ENCODE measurements at regions not wholly inside any gene's neighbourhood (a gene's known extent, or its start where the extent isn't known, plus 50 kb on each side); places are given as distances from the start of the nearest gene placed in this dataset.

GRCh38 chr5:3258050-3258449 is 337.6 kb upstream of the IRX1 start:
- intact Hi-C loops (cut with micrococcal nuclease) = no loop called here
- H3K36me3 Mint-ChIP-seq (ENCODE audit: low read depth) = no peaks in the 10 kb centered on the region

GRCh38 chr5:3252235-3252634 is 343.4 kb upstream of the IRX1 start:
- DNase-seq = no peak
- Mint-ChIP-seq H3K27ac (no peak overlapping the region), H3K4me1 (no peaks in the 10 kb centered on the region), H3K4me3 (no peak overlapping the region), H3K36me3 (ENCODE audit: low read depth) (no peaks in the 10 kb centered on the region), H3K9me3 (peaks cover 15% of the 10 kb centered on the region), H3K27me3 (no peaks in the 10 kb centered on the region)
- intact Hi-C loops (cut with micrococcal nuclease) = no loop called here

More at GRCh38 chr5:3258050-3258449, 337.6 kb upstream of the IRX1 start:
- H3K27ac Mint-ChIP-seq = no peak overlapping the region
- peaks cover 9% of the 10 kb centered on the region for H3K9me3 Mint-ChIP-seq
- DNase-seq = no peak
- H3K27me3 Mint-ChIP-seq = no peaks in the 10 kb centered on the region
- no peaks in the 10 kb centered on the region for H3K4me1 Mint-ChIP-seq
- H3K4me3 Mint-ChIP-seq = no peak overlapping the region

- intact Hi-C loops (cut with micrococcal nuclease) = no loop called here
- peaks cover 15% of the 10 kb centered on the region for H3K9me3 Mint-ChIP-seq
- no peak for DNase-seq
- no peak overlapping the region for H3K27ac Mint-ChIP-seq
- no peaks in the 10 kb centered on the region for H3K36me3 Mint-ChIP-seq (ENCODE audit: low read depth)
- H3K27me3 Mint-ChIP-seq = no peaks in the 10 kb centered on the region
- H3K4me3 Mint-ChIP-seq = no peak overlapping the region
- H3K4me1 Mint-ChIP-seq = no peaks in the 10 kb centered on the region
Observed at GRCh38 chr5:3251784-3252183, 343.8 kb upstream of the IRX1 start.

GRCh38 chr5:3249401-3249800 is 346.2 kb upstream of the IRX1 start:
- no peak overlapping the region for H3K4me3 Mint-ChIP-seq
- DNase-seq = no peak
- H3K4me1 Mint-ChIP-seq = no peaks in the 10 kb centered on the region
- intact Hi-C loops (cut with micrococcal nuclease) = no loop called here
- H3K27me3 Mint-ChIP-seq = no peaks in the 10 kb centered on the region
- peaks cover 15% of the 10 kb centered on the region for H3K9me3 Mint-ChIP-seq
- H3K27ac Mint-ChIP-seq = no peak overlapping the region
- no peaks in the 10 kb centered on the region for H3K36me3 Mint-ChIP-seq (ENCODE audit: low read depth)

GRCh38 chr5:3237276-3237868 is 358.3 kb upstream of the IRX1 start:
- H3K36me3 Mint-ChIP-seq (ENCODE audit: low read depth) = no peaks in the 10 kb centered on the region
- no peaks in the 10 kb centered on the region for H3K4me1 Mint-ChIP-seq
- no peak overlapping the region for H3K27ac Mint-ChIP-seq
- no peaks in the 10 kb centered on the region for H3K27me3 Mint-ChIP-seq
- peaks cover 6% of the 10 kb centered on the region for H3K9me3 Mint-ChIP-seq
- H3K4me3 Mint-ChIP-seq = no peak overlapping the region
- intact Hi-C loops (cut with micrococcal nuclease) = no loop called here
- no peak for DNase-seq

GRCh38 chr5:3234566-3234965 is 361.1 kb upstream of the IRX1 start:
- Mint-ChIP-seq H3K27ac (no peak overlapping the region), H3K27me3 (no peaks in the 10 kb centered on the region), H3K4me1 (no peaks in the 10 kb centered on the region), H3K4me3 (no peak overlapping the region), H3K9me3 (peaks cover 6% of the 10 kb centered on the region), H3K36me3 (ENCODE audit: low read depth) (no peaks in the 10 kb centered on the region)
- DNase-seq = no peak
- intact Hi-C loops (cut with micrococcal nuclease) = no loop called here

- no peak for DNase-seq
- Mint-ChIP-seq H3K27me3 (no peaks in the 10 kb centered on the region), H3K4me1 (no peaks in the 10 kb centered on the region), H3K27ac (no peak overlapping the region), H3K9me3 (peaks cover 3% of the 10 kb centered on the region), H3K4me3 (no peak overlapping the region), H3K36me3 (ENCODE audit: low read depth) (no peaks in the 10 kb centered on the region)
- intact Hi-C loops (cut with micrococcal nuclease) = no loop called here
Observed at GRCh38 chr5:3230941-3231340, 364.7 kb upstream of the IRX1 start.

- Mint-ChIP-seq H3K4me1 (no peaks in the 10 kb centered on the region), H3K27me3 (no peaks in the 10 kb centered on the region), H3K36me3 (ENCODE audit: low read depth) (no peaks in the 10 kb centered on the region), H3K27ac (no peak overlapping the region), H3K4me3 (no peak overlapping the region), H3K9me3 (no peaks in the 10 kb centered on the region)
- no peak for DNase-seq
- intact Hi-C loops (cut with micrococcal nuclease) = no loop called here
Observed at GRCh38 chr5:3230254-3230653, 365.4 kb upstream of the IRX1 start.

GRCh38 chr5:3226196-3226920 is 369.3 kb upstream of the IRX1 start:
- DNase-seq = no peak
- no peaks in the 10 kb centered on the region for H3K27me3 Mint-ChIP-seq
- no peak overlapping the region for H3K4me3 Mint-ChIP-seq
- H3K9me3 Mint-ChIP-seq = peaks cover 3% of the 10 kb centered on the region
- intact Hi-C loops (cut with micrococcal nuclease) = no loop called here
- H3K4me1 Mint-ChIP-seq = no peaks in the 10 kb centered on the region
- no peak overlapping the region for H3K27ac Mint-ChIP-seq
- no peaks in the 10 kb centered on the region for H3K36me3 Mint-ChIP-seq (ENCODE audit: low read depth)

GRCh38 chr5:3225201-3225960 is 370.3 kb upstream of the IRX1 start:
- H3K4me1 Mint-ChIP-seq = no peaks in the 10 kb centered on the region
- H3K27me3 Mint-ChIP-seq = no peaks in the 10 kb centered on the region
- H3K36me3 Mint-ChIP-seq (ENCODE audit: low read depth) = no peaks in the 10 kb centered on the region
- DNase-seq = no peak
- intact Hi-C loops (cut with micrococcal nuclease) = no loop called here
- H3K27ac Mint-ChIP-seq = no peak overlapping the region
- no peak overlapping the region for H3K4me3 Mint-ChIP-seq
- peaks cover 3% of the 10 kb centered on the region for H3K9me3 Mint-ChIP-seq

GRCh38 chr5:3222924-3223323 is 372.7 kb upstream of the IRX1 start:
- Mint-ChIP-seq H3K4me3 (no peak overlapping the region), H3K27me3 (no peaks in the 10 kb centered on the region), H3K27ac (no peak overlapping the region), H3K36me3 (ENCODE audit: low read depth) (no peaks in the 10 kb centered on the region), H3K4me1 (no peaks in the 10 kb centered on the region), H3K9me3 (peaks cover 3% of the 10 kb centered on the region)
- no peak for DNase-seq
- intact Hi-C loops (cut with micrococcal nuclease) = no loop called here

GRCh38 chr5:3221432-3221831 is 374.2 kb upstream of the IRX1 start:
- H3K27ac Mint-ChIP-seq = no peak overlapping the region
- DNase-seq = no peak
- intact Hi-C loops (cut with micrococcal nuclease) = no loop called here
- H3K36me3 Mint-ChIP-seq (ENCODE audit: low read depth) = no peaks in the 10 kb centered on the region
- no peak overlapping the region for H3K4me3 Mint-ChIP-seq
- H3K9me3 Mint-ChIP-seq = peaks cover 3% of the 10 kb centered on the region
- H3K27me3 Mint-ChIP-seq = no peaks in the 10 kb centered on the region
- no peaks in the 10 kb centered on the region for H3K4me1 Mint-ChIP-seq

GRCh38 chr5:3220638-3221288 is 374.9 kb upstream of the IRX1 start:
- intact Hi-C loops (cut with micrococcal nuclease) = no loop called here
- no peak overlapping the region for H3K4me3 Mint-ChIP-seq
- peaks cover 3% of the 10 kb centered on the region for H3K9me3 Mint-ChIP-seq
- H3K27me3 Mint-ChIP-seq = no peaks in the 10 kb centered on the region
- H3K27ac Mint-ChIP-seq = no peak overlapping the region
- DNase-seq = no peak
- H3K36me3 Mint-ChIP-seq (ENCODE audit: low read depth) = no peaks in the 10 kb centered on the region
- no peaks in the 10 kb centered on the region for H3K4me1 Mint-ChIP-seq

GRCh38 chr5:3220201-3220600 is 375.4 kb upstream of the IRX1 start:
- peaks cover 3% of the 10 kb centered on the region for H3K9me3 Mint-ChIP-seq
- no peaks in the 10 kb centered on the region for H3K36me3 Mint-ChIP-seq (ENCODE audit: low read depth)
- H3K4me1 Mint-ChIP-seq = no peaks in the 10 kb centered on the region
- DNase-seq = no peak
- no peaks in the 10 kb centered on the region for H3K27me3 Mint-ChIP-seq
- no peak overlapping the region for H3K27ac Mint-ChIP-seq
- no peak overlapping the region for H3K4me3 Mint-ChIP-seq
- intact Hi-C loops (cut with micrococcal nuclease) = no loop called here

Data from activated CD4-positive, alpha-beta T cell treated with anti-CD3 and anti-CD28 coated beads, Interleukin-2, amount 10 ng/mL, durations not matched to agents 24 days and 14 days (primary cell).